SK-N-SH treated with all-trans-retinoic acid at 6 μM for 48 hours (cell line): ENCODE measurements at regions not wholly inside any gene's neighbourhood (a gene's known extent, or its start where the extent isn't known, plus 50 kb on each side); places are given as distances from the start of the nearest gene placed in this dataset.

Experiments
- ATAC-seq: fragments of 200-7000 bp; cut with Tn5 transposase; 3 replicates; pipeline ENCODE4 v1.9.1; 2020; ENCODE audit warnings: mild to moderate bottlenecking, moderate library complexity
- ARNTL ChIP-seq: fragments of 450-650 bp; formaldehyde crosslinking; IDR thresholded peaks from 2 replicates; pipeline ENCODE4 v1.5.0; 2020; ENCODE audit warnings: low read depth, mild to moderate bottlenecking, moderate library complexity, borderline replicate concordance
- BACH2 ChIP-seq: fragments of 250-450 bp; sonication (Bioruptor Pico); IDR thresholded peaks from 2 replicates; pipeline ENCODE4 v1.9.0; 2021; ENCODE audit warnings: mild to moderate bottlenecking, borderline replicate concordance
- CSDC2 ChIP-seq: fragments of 250-450 bp; sonication (Bioruptor Pico); IDR thresholded peaks from 2 replicates; pipeline ENCODE4 v1.5.0; 2020; ENCODE audit warnings: mild to moderate bottlenecking, moderate library complexity
- ESRRG ChIP-seq: fragments of 250-450 bp; sonication (Bioruptor Pico); IDR thresholded peaks from 2 replicates; pipeline ENCODE4 v1.6.1; 2021; ENCODE audit warnings: mild to moderate bottlenecking
- GLIS3 ChIP-seq: fragments of 250-450 bp; sonication (Bioruptor Pico); IDR thresholded peaks from 2 replicates; pipeline ENCODE4 v1.5.0; 2020; ENCODE audit warnings: mild to moderate bottlenecking, moderate library complexity
- ISL1 ChIP-seq: fragments of 250-450 bp; sonication (Bioruptor Pico); IDR thresholded peaks from 2 replicates; pipeline ENCODE4 v2.1.2; 2022; ENCODE audit warnings: mild to moderate bottlenecking, moderate library complexity
- OSR1 ChIP-seq: fragments of 250-450 bp; sonication (Bioruptor Pico); IDR thresholded peaks from 2 replicates; pipeline ENCODE4 v1.8.0; 2022; ENCODE audit warnings: moderate library complexity, mild to moderate bottlenecking, inconsistent platforms
- POU6F1 ChIP-seq: fragments of 250-450 bp; sonication (Bioruptor Pico); IDR thresholded peaks from 2 replicates; pipeline ENCODE4 v1.8.0; 2021; ENCODE audit warnings: low read depth, mild to moderate bottlenecking, moderate library complexity, borderline replicate concordance
- PPARA ChIP-seq: fragments of 250-450 bp; sonication (Bioruptor Pico); IDR thresholded peaks from 2 replicates; pipeline ENCODE4 v1.5.0; 2020; ENCODE audit warnings: mild to moderate bottlenecking, borderline replicate concordance
- RARB ChIP-seq: fragments of 250-450 bp; sonication (Bioruptor Pico); IDR thresholded peaks from 2 replicates; pipeline ENCODE4 v1.8.0; 2021; ENCODE audit warnings: mild to moderate bottlenecking, moderate library complexity
- SNAI2 ChIP-seq: fragments of 250-450 bp; sonication (Bioruptor Pico); IDR thresholded peaks from 2 replicates; pipeline ENCODE4 v1.5.0; 2020; ENCODE audit warnings: mild to moderate bottlenecking, moderate library complexity
- TCF4 ChIP-seq: fragments of 250-450 bp; sonication (Bioruptor Pico); IDR thresholded peaks from 2 replicates; pipeline ENCODE4 v1.8.0; 2021; ENCODE audit warnings: mild to moderate bottlenecking, moderate library complexity, borderline replicate concordance
- TOX ChIP-seq: fragments of 250-450 bp; sonication (Bioruptor Pico); IDR thresholded peaks from 2 replicates; pipeline ENCODE4 v1.8.0; 2021; ENCODE audit warnings: mild to moderate bottlenecking, moderate library complexity, borderline replicate concordance
- TSHZ2 ChIP-seq: fragments of 250-450 bp; sonication (Bioruptor Pico); IDR thresholded peaks from 2 replicates; pipeline ENCODE4 v1.5.0; 2020; ENCODE audit warnings: mild to moderate bottlenecking, moderate library complexity
- ZC3H10 ChIP-seq: fragments of 250-450 bp; sonication (Bioruptor Pico); IDR thresholded peaks from 2 replicates; pipeline ENCODE4 v1.5.1; 2021; ENCODE audit warnings: mild to moderate bottlenecking, moderate library complexity
- ZFP30 ChIP-seq: fragments of 450-650 bp; formaldehyde crosslinking; IDR thresholded peaks from 2 replicates; pipeline ENCODE4 v1.5.0; 2022; ENCODE audit warnings: mild to moderate bottlenecking, moderate library complexity
- ZNF565 ChIP-seq: fragments of 450-650 bp; formaldehyde crosslinking; conservative IDR thresholded peaks from 2 replicates; pipeline ENCODE4 v1.5.0; 2020; ENCODE audit warnings: low read depth, mild to moderate bottlenecking, moderate library complexity
- ZNF70 ChIP-seq: fragments of 450-650 bp; formaldehyde crosslinking; IDR thresholded peaks from 2 replicates; pipeline ENCODE4 v1.5.0; 2020; ENCODE audit warnings: mild to moderate bottlenecking, moderate library complexity
- ZNF8 ChIP-seq: fragments of 450-650 bp; formaldehyde crosslinking; IDR thresholded peaks from 2 replicates; pipeline ENCODE4 v1.5.0; 2020; ENCODE audit warnings: mild to moderate bottlenecking, moderate library complexity
- TF ChIP-seq, protein P1 (sequence below): fragments of 250-450 bp; sonication (Bioruptor Pico); IDR thresholded peaks from 2 replicates; pipeline ENCODE4 v1.5.1; 2021; ENCODE audit warnings: mild to moderate bottlenecking, moderate library complexity
- TF ChIP-seq, protein P2 (sequence below): fragments of 250-450 bp; sonication (Bioruptor Pico); IDR thresholded peaks from 2 replicates; pipeline ENCODE4 v1.5.1; 2020; ENCODE audit warnings: low read depth, mild to moderate bottlenecking, moderate library complexity

DNA sequence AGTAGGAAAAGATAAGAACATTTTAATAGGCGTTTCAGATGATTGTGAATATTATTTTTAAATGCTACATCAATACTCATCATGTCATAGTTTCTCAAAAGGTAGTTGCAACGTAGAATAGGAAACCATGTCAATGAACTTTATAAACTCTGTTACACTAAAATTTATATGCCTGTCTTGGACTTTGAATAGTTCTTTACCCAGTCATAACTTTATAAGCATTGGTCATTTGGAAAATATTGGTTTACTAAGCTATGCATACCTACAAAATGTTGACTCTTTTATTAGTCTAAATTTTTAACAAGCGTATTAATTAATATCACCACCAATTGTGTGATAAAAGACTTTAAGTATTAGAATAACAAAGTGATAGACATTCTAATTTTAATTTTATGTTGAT is 293.5 kb downstream of the CGGBP1 start:
- no peak for TF ChIP-seq ZNF70 (CRISPR knock-in tag)
- ATAC-seq: no peak

- TF ChIP-seq ISL1 (CRISPR knock-in tag): no peak
- TF ChIP-seq, protein P1, sequence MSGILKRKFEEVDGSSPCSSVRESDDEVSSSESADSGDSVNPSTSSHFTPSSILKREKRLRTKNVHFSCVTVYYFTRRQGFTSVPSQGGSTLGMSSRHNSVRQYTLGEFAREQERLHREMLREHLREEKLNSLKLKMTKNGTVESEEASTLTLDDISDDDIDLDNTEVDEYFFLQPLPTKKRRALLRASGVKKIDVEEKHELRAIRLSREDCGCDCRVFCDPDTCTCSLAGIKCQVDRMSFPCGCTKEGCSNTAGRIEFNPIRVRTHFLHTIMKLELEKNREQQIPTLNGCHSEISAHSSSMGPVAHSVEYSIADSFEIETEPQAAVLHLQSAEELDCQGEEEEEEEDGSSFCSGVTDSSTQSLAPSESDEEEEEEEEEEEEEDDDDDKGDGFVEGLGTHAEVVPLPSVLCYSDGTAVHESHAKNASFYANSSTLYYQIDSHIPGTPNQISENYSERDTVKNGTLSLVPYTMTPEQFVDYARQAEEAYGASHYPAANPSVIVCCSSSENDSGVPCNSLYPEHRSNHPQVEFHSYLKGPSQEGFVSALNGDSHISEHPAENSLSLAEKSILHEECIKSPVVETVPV (CRISPR knock-in tag): no peak
- no peak for TF ChIP-seq ZNF565 (CRISPR knock-in tag)
- no peak for TF ChIP-seq ESRRG (CRISPR knock-in tag)
- no peak for TF ChIP-seq ARNTL (CRISPR knock-in tag)
- no peak for TF ChIP-seq BACH2 (CRISPR knock-in tag)
- TF ChIP-seq, protein P2, sequence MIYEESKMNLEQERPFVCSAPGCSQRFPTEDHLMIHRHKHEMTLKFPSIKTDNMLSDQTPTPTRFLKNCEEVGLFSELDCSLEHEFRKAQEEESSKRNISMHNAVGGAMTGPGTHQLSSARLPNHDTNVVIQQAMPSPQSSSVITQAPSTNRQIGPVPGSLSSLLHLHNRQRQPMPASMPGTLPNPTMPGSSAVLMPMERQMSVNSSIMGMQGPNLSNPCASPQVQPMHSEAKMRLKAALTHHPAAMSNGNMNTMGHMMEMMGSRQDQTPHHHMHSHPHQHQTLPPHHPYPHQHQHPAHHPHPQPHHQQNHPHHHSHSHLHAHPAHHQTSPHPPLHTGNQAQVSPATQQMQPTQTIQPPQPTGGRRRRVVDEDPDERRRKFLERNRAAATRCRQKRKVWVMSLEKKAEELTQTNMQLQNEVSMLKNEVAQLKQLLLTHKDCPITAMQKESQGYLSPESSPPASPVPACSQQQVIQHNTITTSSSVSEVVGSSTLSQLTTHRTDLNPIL (CRISPR knock-in tag): no peak
- no peak for TF ChIP-seq CSDC2
- no peak for ATAC-seq
These were observed 297.0 kb downstream of the CGGBP1 start for GRCh38 chr3:87761795-87762194.

DNA sequence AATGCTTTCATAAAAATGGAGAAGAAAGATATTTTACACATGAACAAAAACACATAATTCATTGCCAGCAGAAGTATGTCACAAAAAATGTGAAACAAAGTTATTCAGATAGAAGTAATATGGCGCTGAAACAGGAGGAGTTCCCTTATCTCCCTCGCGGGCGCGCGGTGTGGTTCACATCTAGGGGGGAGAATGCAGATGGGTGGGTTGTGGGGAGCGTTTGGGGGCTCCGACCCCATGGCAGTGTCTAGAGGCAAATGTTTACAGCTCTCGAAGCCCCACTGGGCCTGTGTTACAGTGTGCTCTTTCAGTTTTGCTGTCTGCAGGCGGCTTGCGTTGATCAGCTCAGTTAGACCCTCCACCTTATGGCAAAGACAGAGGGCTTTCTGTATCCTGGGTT is 297.5 kb downstream of the CGGBP1 start:
- ATAC-seq: no peak
- TF ChIP-seq ZC3H10 (CRISPR knock-in tag) (no peak), PPARA (CRISPR knock-in tag) (no peak), GLIS3 (no peak), RARB (CRISPR knock-in tag) (no peak), SNAI2 (CRISPR knock-in tag) (no peak), TCF4 (CRISPR knock-in tag) (no peak), BACH2 (CRISPR knock-in tag) (no peak), ISL1 (CRISPR knock-in tag) (no peak)

GRCh38 chr3:87756616-87757015 is 302.2 kb downstream of the CGGBP1 start:
- no peak for ATAC-seq
- no peak for TF ChIP-seq SNAI2 (CRISPR knock-in tag)
- TF ChIP-seq OSR1 (CRISPR knock-in tag): no peak
- no peak for TF ChIP-seq ISL1 (CRISPR knock-in tag)
- no peak for TF ChIP-seq RARB (CRISPR knock-in tag)
- no peak for TF ChIP-seq ESRRG (CRISPR knock-in tag)
- TF ChIP-seq TOX (CRISPR knock-in tag): no peak
- TF ChIP-seq, protein P2 (CRISPR knock-in tag): no peak
- TF ChIP-seq ZC3H10 (CRISPR knock-in tag): no peak
- no peak for TF ChIP-seq ZNF8
- TF ChIP-seq BACH2 (CRISPR knock-in tag): no peak
- TF ChIP-seq POU6F1: no peak
- no peak for TF ChIP-seq TCF4 (CRISPR knock-in tag)
- no peak for TF ChIP-seq CSDC2
- TF ChIP-seq GLIS3: no peak
- TF ChIP-seq, protein P1 (CRISPR knock-in tag): no peak
- TF ChIP-seq PPARA (CRISPR knock-in tag): no peak

GRCh38 chr3:87755852-87756251 is 303.0 kb downstream of the CGGBP1 start:
- no peak for ATAC-seq
- TF ChIP-seq ZNF70 (CRISPR knock-in tag): no peak
- no peak for TF ChIP-seq TOX (CRISPR knock-in tag)
- TF ChIP-seq, protein P1 (CRISPR knock-in tag): no peak
- no peak for TF ChIP-seq ISL1 (CRISPR knock-in tag)
- TF ChIP-seq TSHZ2 (CRISPR knock-in tag): no peak
- TF ChIP-seq ESRRG (CRISPR knock-in tag): no peak
- TF ChIP-seq ARNTL (CRISPR knock-in tag): no peak
- TF ChIP-seq BACH2 (CRISPR knock-in tag): no peak
- TF ChIP-seq ZFP30 (CRISPR knock-in tag): no peak
- no peak for TF ChIP-seq OSR1 (CRISPR knock-in tag)
- TF ChIP-seq ZNF8: no peak
